Astrocyte of the hippocampus (primary cell): ENCODE measurements at regions not wholly inside any gene's neighbourhood (a gene's known extent, or its start where the extent isn't known, plus 50 kb on each side); places are given as distances from the start of the nearest gene placed in this dataset.
A peak's percentile ranks its signal among the peaks of the same experiment; 100 is the strongest.

Source experiments
- DNase-seq: peaks from one replicate; pipeline ENCODE4 v3.0.0; 2011; ENCODE audit warnings: low read depth, low spot score

DNA sequence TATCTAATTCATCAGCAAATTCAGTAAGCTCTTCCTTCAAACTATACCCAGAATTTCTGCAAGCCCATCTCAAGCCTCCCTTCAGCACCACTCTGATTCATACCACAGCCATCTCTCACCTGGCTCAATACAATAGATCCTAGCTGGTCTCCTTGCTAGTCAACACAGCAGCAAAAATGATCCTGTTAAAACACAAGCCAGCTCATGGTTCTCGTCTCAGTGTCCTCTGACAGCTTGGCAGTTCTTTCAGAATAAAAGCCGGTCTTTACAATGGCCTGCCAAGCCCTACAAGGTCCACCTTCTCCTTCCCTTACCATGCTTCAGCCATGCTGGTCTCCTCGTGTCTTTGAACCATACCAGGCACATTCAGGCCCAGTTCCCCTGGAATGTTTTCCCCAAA lies 296.9 kb upstream of the RND3 start:
- DNase-seq = no peak

DNA sequence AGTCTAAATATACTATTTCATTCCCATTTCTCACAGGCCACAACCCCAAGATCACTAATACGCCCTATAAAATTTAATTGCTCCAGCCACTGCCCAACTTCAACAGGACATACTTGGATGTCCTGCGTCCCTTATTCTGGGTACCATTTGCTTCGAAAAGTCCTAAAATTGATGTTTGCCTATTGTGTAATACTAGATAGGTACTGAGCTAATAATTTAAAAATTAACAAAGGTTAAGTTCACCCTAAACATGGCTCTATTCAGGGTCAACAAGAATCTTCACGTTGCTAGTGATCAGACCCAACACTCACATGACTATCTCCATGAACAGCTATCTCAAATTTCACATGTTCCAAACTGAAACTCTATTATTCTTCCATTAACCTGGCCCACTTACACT lies 296.4 kb upstream of the RND3 start:
- DNase-seq = no peak

DNA sequence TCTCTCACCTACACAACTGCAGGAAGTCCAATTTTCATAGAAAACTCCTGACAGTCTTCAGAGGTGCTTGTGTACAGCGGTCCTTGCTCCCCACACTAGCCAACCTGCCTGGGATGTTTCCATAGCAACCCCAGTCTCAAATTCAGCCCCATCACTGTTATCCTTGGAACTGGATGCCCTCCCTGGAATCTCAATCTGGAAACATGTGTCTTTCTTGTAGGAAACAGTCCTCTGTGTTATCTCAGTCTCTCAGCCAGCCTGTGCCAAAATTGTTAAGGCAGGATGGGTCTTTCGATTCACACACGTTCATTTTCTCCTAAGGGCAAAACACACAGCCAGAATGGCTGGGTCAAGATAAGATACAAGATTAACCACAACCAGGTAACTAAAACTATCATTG lies 295.5 kb upstream of the RND3 start:
- DNase-seq = no peak

- DNase-seq = no peak
Observed at GRCh38 chr2:150782613-150783012, 295.1 kb upstream of the RND3 start.

GRCh38 chr2:150781142-150781541 lies 293.7 kb upstream of the RND3 start:
- DNase-seq = no peak

- peak; percentile 9 for DNase-seq
Observed at GRCh38 chr2:150778828-150779227, 291.4 kb upstream of the RND3 start.

GRCh38 chr2:150769421-150769820 lies 282.0 kb upstream of the RND3 start:
- no peak for DNase-seq

- no peak for DNase-seq
Observed at GRCh38 chr2:150767991-150768746, 280.7 kb upstream of the RND3 start.

DNA sequence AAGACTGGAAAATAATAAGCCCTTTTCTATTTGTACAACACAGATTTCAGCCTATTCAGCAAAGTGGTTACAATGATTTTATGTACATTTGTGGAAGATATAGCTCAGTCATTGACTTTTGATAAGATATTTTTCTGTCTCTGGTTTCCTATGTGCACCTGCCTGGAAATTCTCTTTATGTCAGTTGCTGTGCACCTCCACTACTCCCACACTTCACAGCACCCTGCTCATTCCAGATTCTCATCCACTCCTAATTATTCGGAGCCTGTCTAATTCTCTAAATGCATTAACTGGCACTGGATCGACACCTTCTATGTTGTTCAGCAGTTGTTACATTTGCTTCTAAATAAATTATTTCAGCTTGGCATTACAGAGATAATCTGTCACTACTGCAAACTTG lies 275.1 kb upstream of the RND3 start:
- no peak for DNase-seq

DNA sequence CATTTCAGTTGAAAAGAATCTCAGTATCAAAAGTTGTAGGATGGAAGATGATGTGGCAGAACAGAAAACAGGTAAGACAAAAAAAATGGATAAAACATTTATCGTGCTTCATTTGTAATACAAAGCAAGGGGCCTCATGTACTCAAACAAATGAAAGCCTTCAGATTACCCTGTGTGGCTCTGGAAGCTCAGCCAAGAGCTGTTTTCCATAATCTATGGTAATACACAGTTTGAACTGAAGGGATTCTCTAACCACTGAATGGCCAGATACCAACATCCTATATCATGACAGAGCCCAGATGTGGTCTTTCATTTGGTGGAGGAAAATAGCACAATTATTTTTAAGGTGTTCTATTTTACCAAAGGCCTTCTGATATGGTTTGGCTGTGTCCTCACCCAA lies 272.1 kb upstream of the RND3 start:
- DNase-seq = no peak

- no peak for DNase-seq
Observed at GRCh38 chr2:150759106-150759505, 271.6 kb upstream of the RND3 start.

DNA sequence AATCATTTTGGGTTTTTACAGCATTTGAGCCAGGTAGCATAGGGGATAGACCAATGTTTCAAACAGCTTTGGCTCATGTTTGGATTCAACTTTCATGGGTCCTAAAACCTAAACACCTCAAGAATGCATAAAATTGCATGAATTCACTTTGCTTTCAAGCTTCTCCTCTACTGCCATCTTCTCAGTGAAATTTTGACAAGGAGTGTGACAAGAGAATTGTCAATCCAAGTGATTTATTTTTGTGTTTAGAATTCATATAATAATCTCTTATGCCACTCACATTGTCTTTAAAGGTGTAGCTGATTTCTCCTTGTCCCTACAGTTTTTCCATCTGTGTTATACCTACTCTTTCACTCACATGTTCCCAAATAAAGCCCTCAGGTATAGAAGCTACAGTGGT lies 264.8 kb upstream of the RND3 start:
- no peak for DNase-seq

GRCh38 chr2:150750720-150751119 lies 263.3 kb upstream of the RND3 start:
- no peak for DNase-seq

- DNase-seq = no peak
Observed at GRCh38 chr2:150742094-150742493, 254.6 kb upstream of the RND3 start.

GRCh38 chr2:150735894-150736498 lies 248.5 kb upstream of the RND3 start:
- DNase-seq = no peak

DNA sequence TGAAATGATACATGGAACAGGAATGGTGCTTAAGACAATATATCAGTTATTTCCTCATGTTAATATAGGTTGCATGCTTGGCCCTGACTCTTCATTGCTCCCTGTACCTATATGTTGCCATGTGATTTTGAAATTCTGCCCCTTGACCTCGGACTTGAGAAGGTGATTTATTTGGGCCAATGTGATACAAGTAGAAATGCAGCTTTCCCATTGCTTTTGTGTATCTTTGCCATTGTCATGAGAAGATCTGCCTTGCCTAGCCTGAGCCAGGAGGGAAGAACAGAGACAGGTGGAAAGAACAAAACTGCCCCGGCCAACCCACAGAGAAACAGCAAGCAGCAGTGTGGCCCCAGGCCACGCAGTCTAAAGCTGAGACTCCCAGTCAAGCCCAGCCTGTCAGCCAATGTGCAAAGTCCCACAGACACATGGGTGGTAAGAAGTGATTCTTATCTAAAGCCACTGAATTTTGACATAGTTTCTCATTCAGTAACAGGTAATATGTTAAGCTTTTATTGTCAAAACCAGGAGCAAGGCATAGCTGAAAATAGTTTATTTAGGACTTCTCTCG lies 245.7 kb upstream of the RND3 start:
- no peak for DNase-seq

- no peak for DNase-seq
Observed at GRCh38 chr2:150732491-150732890, 245.0 kb upstream of the RND3 start.

DNA sequence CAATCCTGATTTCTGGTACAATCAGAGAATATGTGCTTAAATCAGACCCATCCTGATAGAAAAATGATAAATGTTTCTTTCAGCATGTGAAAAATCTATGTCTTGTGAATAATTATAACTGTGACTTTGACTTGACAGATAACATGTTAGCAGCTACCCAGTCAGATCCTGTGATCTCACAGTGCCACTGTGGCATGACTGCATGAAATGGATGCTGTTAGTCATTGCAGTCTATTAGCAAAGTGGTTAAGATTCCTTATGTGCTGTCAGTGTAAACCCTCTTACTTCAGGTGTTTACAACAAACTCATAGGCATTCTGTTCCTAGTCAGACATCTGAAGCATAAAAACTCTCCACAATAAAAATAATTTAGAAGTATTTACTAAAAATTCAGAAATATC lies 244.6 kb upstream of the RND3 start:
- DNase-seq = peak; percentile 65

- DNase-seq = no peak
Observed at GRCh38 chr2:150729495-150729955, 242.1 kb upstream of the RND3 start.

- no peak for DNase-seq
Observed at GRCh38 chr2:150718280-150718679, 230.8 kb upstream of the RND3 start.

DNA sequence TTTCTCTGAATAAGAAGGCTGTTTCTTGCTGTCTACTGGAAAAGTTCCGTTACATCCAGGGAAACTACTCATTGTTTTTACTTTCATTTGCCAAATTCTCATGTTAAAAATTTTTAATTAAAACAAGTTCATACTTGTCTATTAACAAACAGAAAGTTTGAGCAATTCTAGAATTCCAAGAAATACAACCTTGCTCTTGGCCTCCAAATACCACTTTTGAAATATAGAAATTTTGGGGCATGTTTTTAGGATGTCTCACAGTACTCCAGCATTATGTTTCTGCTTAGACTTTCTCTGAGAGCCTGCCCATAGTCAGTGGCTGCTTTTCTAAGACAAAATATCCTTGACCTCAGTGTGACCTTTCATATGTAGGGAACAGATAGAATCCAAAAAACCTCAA lies 228.7 kb upstream of the RND3 start:
- no peak for DNase-seq

GRCh38 chr2:150715501-150715900 lies 228.0 kb upstream of the RND3 start:
- DNase-seq = no peak

- DNase-seq = no peak
Observed at GRCh38 chr2:150710916-150711315, 223.4 kb upstream of the RND3 start.
